ENCODE measurements at regions not wholly inside any gene's neighbourhood (a gene's known extent, or its start where the extent isn't known, plus 50 kb on each side); places are given as distances from the start of the nearest gene placed in this dataset.
"Not testable (repeated sequence)": the region's sequence is repeated elsewhere in the genome, so short reads cannot be mapped to it uniquely, and the experiment has no call there.

GRCh38 chrX:108993909-108994308, 257.5 kb upstream of the IRS4 start:
- intact Hi-C loops (cut with DNase I): no loop called here
- no peaks in the 10 kb centered on the region for H3K27me3 ChIP-seq
- no peak overlapping the region for H3K4me3 ChIP-seq
- H3K4me1 ChIP-seq: no peaks in the 10 kb centered on the region
- H3K27ac ChIP-seq: no peak overlapping the region
- H3K9me3 ChIP-seq: no peaks in the 10 kb centered on the region
- no peak for DNase-seq
- TF ChIP-seq CTCF (IDR thresholded peaks at IDR 0.05): no peak
- no peaks in the 10 kb centered on the region for H3K36me3 ChIP-seq
- ATAC-seq: no peak

DNA sequence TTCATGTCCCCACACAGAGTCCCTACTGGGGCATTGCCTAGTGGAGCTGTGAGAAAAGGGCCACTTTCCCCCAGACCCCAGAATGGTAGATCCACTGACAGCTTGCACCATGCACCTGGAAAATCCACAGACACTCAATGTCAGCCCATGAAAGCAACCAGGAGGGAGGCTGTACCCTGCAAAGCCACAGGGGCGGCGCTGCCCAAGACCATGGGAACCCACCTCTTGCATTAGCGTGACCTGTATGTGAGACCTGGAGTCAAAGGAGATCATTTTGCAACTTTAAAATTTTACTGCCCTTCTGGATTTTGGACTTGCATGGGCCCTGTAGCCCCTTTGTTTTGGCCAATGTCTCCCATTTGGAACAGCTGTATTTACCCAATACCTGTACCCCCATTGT, 236.5 kb upstream of the IRS4 start:
- H3K9me3 ChIP-seq; DNase-seq; ATAC-seq; H3K4me3 ChIP-seq; H3K4me1 ChIP-seq; intact Hi-C loops (cut with DNase I); H3K36me3 ChIP-seq; H3K27me3 ChIP-seq; H3K27ac ChIP-seq: not testable (repeated sequence)

- H3K9me3 ChIP-seq: no peaks in the 10 kb centered on the region
- H3K36me3 ChIP-seq: no peaks in the 10 kb centered on the region
- ATAC-seq: no peak
- no peak for TF ChIP-seq CTCF (IDR thresholded peaks at IDR 0.05)
- H3K4me1 ChIP-seq: no peaks in the 10 kb centered on the region
- intact Hi-C loops (cut with DNase I): no loop called here
- DNase-seq: no peak
- H3K27me3 ChIP-seq: no peaks in the 10 kb centered on the region
- H3K27ac ChIP-seq: no peak overlapping the region
- no peak overlapping the region for H3K4me3 ChIP-seq
Measured at GRCh38 chrX:108947205-108947604, 210.8 kb upstream of the IRS4 start.

GRCh38 chrX:108946531-108946930, 210.2 kb upstream of the IRS4 start:
- no peak overlapping the region for H3K4me3 ChIP-seq
- DNase-seq (no peak), ATAC-seq (no peak)
- H3K4me1 ChIP-seq: no peaks in the 10 kb centered on the region
- no peak for TF ChIP-seq CTCF (IDR thresholded peaks at IDR 0.05)
- intact Hi-C loops (cut with DNase I): no loop called here
- H3K27ac ChIP-seq: no peak overlapping the region
- no peaks in the 10 kb centered on the region for H3K36me3 ChIP-seq
- H3K27me3 ChIP-seq: no peaks in the 10 kb centered on the region
- no peaks in the 10 kb centered on the region for H3K9me3 ChIP-seq

DNA sequence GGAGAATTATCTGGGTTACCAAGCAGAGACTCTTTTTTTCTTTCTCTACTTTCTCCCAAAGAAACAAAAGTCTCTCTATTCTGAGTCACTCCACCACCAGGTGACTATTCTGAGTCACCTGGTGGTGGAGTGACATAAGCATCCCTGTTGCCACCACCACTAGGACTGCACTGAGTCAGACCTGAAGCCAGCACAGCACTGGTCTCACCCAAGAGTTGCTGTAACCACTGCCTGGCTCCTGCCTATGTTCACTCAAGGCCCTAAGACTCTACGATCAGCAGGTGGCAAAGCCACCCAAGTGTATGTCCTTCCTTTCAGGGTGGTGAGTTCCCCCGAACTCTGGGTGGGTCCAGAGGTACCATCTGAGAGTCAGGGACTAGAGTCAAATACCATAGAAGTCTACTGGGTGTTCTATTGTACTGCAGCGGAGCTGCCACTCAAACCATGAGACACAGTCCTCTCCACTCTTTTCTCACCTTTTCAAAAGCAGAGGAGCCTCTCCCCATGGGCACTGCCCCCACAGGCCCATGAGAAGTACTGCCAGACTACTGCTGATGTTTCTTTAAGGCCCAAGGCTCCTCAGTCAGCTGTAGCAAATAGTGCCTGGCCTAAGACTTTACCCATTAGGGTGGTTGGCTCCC, 209.6 kb upstream of the IRS4 start:
- ATAC-seq: no peak
- H3K9me3 ChIP-seq: no peaks in the 10 kb centered on the region
- no peaks in the 10 kb centered on the region for H3K36me3 ChIP-seq
- H3K4me1 ChIP-seq: no peaks in the 10 kb centered on the region
- intact Hi-C loops (cut with DNase I): no loop called here
- no peak overlapping the region for H3K4me3 ChIP-seq
- no peak for DNase-seq
- H3K27ac ChIP-seq: no peak overlapping the region
- no peak for TF ChIP-seq CTCF (IDR thresholded peaks at IDR 0.05)
- no peaks in the 10 kb centered on the region for H3K27me3 ChIP-seq

DNA sequence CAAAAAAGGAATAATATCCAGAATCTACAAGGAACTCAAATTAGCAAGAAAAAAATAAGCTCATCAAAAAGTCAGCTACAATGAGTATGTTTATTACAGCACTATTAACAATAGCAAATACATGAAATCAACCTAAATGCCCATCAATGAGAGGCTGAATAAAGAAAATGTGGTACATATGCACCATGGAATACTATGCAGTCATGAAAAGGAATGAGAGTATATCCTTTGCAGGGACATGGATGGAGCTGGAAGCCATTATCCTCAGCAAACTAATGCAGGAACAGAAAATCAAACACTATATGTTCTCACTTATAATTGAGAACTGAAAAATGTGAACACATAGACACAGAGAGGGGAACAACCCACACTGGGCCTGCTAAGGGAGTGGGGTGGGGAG, 178.4 kb upstream of the IRS4 start:
- Histone ChIP-seq H3K4me3 (no peak overlapping the region), H3K27ac (no peak overlapping the region), H3K9me3 (no peaks in the 10 kb centered on the region), H3K4me1 (no peaks in the 10 kb centered on the region), H3K36me3 (no peaks in the 10 kb centered on the region), H3K27me3 (no peaks in the 10 kb centered on the region)
- intact Hi-C loops (cut with DNase I): no loop called here
- no peak for ATAC-seq
- DNase-seq: no peak
- no peak for TF ChIP-seq CTCF (IDR thresholded peaks at IDR 0.05)

GRCh38 chrX:108903831-108904230, 167.5 kb upstream of the IRS4 start:
- H3K27ac ChIP-seq; H3K4me1 ChIP-seq; H3K4me3 ChIP-seq; DNase-seq; H3K27me3 ChIP-seq; H3K9me3 ChIP-seq; intact Hi-C loops (cut with DNase I); ATAC-seq; H3K36me3 ChIP-seq: not testable (repeated sequence)
